GM12878 (cell line): ENCODE measurements at regions not wholly inside any gene's neighbourhood (a gene's known extent, or its start where the extent isn't known, plus 50 kb on each side); places are given as distances from the start of the nearest gene placed in this dataset. TPM values are rescaled to one million over a fixed set of nuclear protein-coding genes. Genes with fewer than 3 reads are reported as not detected.
"Not testable (repeated sequence)": the region's sequence is repeated elsewhere in the genome, so short reads cannot be mapped to it uniquely, and the experiment has no call there.

Experiments used
- ATAC-seq: fragments of 200-7000 bp; cut with Tn5 transposase; 3 replicates; pipeline ENCODE4 v1.9.1; 2020; ENCODE audit warnings: mild to moderate bottlenecking, moderate library complexity
- BruUV-seq: library from RNA; stranded (reverse); fragments of 400-500 nt; replicated peaks from 2 replicates; lab custom pipeline; 2021; lab: Mats Ljungman, UMichigan
- CTCF ChIA-PET: fragments of 300-600 bp; sonication (Branson Sonifier 250); formaldehyde crosslinking; extraction: SDS; loops from one replicate; lab custom pipeline; 2021; ENCODE audit warnings: inconsistent platforms; lab: Yijun Ruan, JAX
- POLR2A ChIA-PET: fragments of 350-600 bp; formaldehyde crosslinking; extraction: SDS; loops from one replicate; lab custom pipeline; 2021; ENCODE audit warnings: inconsistent platforms; lab: Charles Lee
- RAD21 ChIA-PET: fragments of 300-600 bp; sonication (Branson Sonifier 250); formaldehyde crosslinking; loops from one replicate; lab custom pipeline; 2023; ENCODE audit warnings: antibody characterized with exemption; ENCODE audit not compliant: unreplicated experiment; lab: Charles Lee
- SMC1A ChIA-PET: fragments of 300-600 bp; sonication (Branson Sonifier 250); formaldehyde crosslinking; loops from one replicate; lab custom pipeline; 2023; ENCODE audit not compliant: unreplicated experiment, uncharacterized antibody; lab: Charles Lee
- DNase-seq: peaks from one replicate; pipeline ENCODE4 v3.0.0-alpha.2; 2011; ENCODE audit warnings: low read depth, low spot score
- FAIRE-seq: peaks from 3 replicates; lab custom pipeline; 2011; peaks lifted over from hg19 to GRCh38; lab: Jason Lieb, UNC
- H2AFZ ChIP-seq: 2 replicates; pipeline ENCODE4 v1.6.0; 2011; ENCODE audit warnings: low read depth, low read length, control low read depth; ENCODE audit not compliant: control insufficient read depth
- H3K27ac ChIP-seq: 2 replicates; pipeline ENCODE4 v1.5.1; 2011; ENCODE audit warnings: control low read depth; ENCODE audit not compliant: control insufficient read depth, insufficient read depth
- H3K27me3 ChIP-seq, 2 experiments: replicated peaks in 1 of 2; 2 replicates each; pipeline versions ENCODE4 v1.6.0 to v1.6.1; 2011; ENCODE audit warnings: low read length in 1 of 2; ENCODE audit not compliant: control insufficient read depth in 2 of 2, insufficient read depth in 2 of 2
- H3K36me3 ChIP-seq, 2 experiments: 2 replicates each; pipeline ENCODE4 v1.5.1; 2011; ENCODE audit warnings: low read length in 1 of 2; ENCODE audit not compliant: control insufficient read depth in 2 of 2, insufficient read depth in 2 of 2
- H3K4me1 ChIP-seq: 2 replicates; pipeline ENCODE4 v1.6.1; 2011; ENCODE audit warnings: mild to moderate bottlenecking, low read length, moderate library complexity, mixed read lengths; ENCODE audit not compliant: control insufficient read depth, insufficient read depth
- H3K4me2 ChIP-seq: 2 replicates; pipeline ENCODE4 v1.6.0; 2011; ENCODE audit warnings: control low read depth; ENCODE audit not compliant: control insufficient read depth, insufficient read depth
- H3K4me3 ChIP-seq: fragments of 200-600 bp; sonication (generic); 2 replicates; pipeline ENCODE4 v1.5.1; 2016
- H3K79me2 ChIP-seq: 2 replicates; pipeline ENCODE4 v1.6.0; 2011; ENCODE audit warnings: low read length; ENCODE audit not compliant: control insufficient read depth, insufficient read depth
- H3K9ac ChIP-seq: 2 replicates; pipeline ENCODE4 v1.8.0; 2011; ENCODE audit warnings: low read length, control low read depth, mixed read lengths; ENCODE audit not compliant: control insufficient read depth, insufficient read depth
- H3K9me3 ChIP-seq: replicated peaks from 3 replicates; pipeline ENCODE4 v1.5.1; 2011; ENCODE audit warnings: mild to moderate bottlenecking, low read length; ENCODE audit not compliant: control insufficient read depth, insufficient read depth
- H4K20me1 ChIP-seq: 2 replicates; pipeline ENCODE4 v1.6.0; 2011; ENCODE audit not compliant: control insufficient read depth, insufficient read depth
- WGBS: methylation state at CpG from one replicate; pipeline ENCODE4 v1.1.6; 2016; ENCODE audit warnings: low lambda C conversion rate; ENCODE audit not compliant: insufficient replicate concordance, insufficient coverage; ENCODE audit errors: missing lambda C conversion rate; 5-methylcytosine and 5-hydroxymethylcytosine counted together
- in situ Hi-C: fragments of 300-500 bp; cut with MboI; formaldehyde crosslinking; loops from 9 replicates; pipeline ENCODE4 v1.14.3; 2018; ENCODE audit warnings: mixed read lengths
- intact Hi-C: fragments of 100-400 bp; cut with micrococcal nuclease; formaldehyde crosslinking; loops from one replicate; pipeline ENCODE4 v1.14.2; 2022; ENCODE audit not compliant: unreplicated experiment
- small RNA-seq: library from RNA; depleted of rRNA; stranded (forward); fragments of <200 nt; gene quantifications from one replicate; pipeline ENCODE3, GENCODE V24; 2014
- TF ChIP-seq, protein P1 (sequence below), 3 experiments: IDR thresholded peaks in 2 of 3; conservative IDR thresholded peaks in 1 of 3; 2 replicates each; pipeline ENCODE4 v1.5.1; 2011; ENCODE audit warnings: low read depth in 3 of 3, low read length in 3 of 3, mild to moderate bottlenecking in 3 of 3, control low read depth in 2 of 3, moderate library complexity in 2 of 3, inconsistent platforms in 1 of 3, mixed read lengths in 1 of 3; ENCODE audit not compliant: control insufficient read depth in 2 of 3, insufficient read depth in 1 of 3; ENCODE audit errors: extremely low read depth in 1 of 3

DNA sequence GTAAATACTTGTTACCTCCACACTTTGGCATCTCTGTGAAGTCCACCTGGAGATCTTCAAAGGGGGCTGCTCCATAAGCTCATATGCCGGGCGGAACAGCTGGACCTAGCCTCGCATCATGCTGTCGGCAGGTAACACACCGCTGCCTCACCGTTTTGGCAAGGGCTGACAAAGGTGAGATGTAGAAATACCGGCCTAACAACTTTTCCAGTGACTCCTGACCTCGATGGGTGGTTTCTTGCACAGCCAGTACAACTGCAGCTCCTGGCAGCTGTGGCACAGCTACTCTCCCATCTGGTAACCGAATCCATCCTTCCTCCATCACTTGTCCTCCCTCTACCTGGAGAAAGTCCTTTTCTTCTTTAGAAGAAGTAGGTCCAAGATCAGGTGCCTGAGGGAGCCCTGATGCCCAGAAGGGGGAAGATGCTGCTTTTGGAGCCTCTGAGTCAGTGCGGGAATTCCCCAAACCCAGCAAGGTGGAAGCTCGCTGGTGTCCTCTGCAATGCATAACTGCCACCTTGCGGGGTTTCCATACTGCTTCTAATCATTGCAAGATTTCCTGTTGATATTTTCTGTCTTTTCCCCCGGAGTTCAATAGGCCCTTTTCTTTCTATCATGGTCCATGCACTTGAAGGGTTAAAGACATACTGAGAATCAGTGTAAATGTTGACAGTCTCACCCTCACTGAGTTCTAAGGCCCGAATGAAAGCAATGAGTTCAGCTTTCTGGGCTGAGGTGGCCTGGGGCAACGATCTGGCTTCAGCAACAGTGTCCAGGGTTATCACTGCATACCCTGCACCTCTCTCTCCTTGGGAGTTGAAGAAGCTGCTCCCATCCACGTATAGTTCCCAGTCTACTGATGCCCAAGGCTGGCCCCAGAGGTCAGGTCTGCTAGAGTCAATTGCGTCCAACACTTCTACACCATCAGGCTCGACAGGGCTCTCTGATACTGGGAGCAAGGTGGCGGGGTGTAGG is 52.9 kb upstream of the ALDH3B2 start:
- H2AFZ ChIP-seq, H3K79me2 ChIP-seq, DNase-seq, intact Hi-C loops, H3K27me3 ChIP-seq, H3K4me2 ChIP-seq, BruUV-seq, H3K4me1 ChIP-seq, FAIRE-seq, SMC1A ChIA-PET, H3K9me3 ChIP-seq, ATAC-seq, H4K20me1 ChIP-seq, POLR2A ChIA-PET, H3K27ac ChIP-seq, in situ Hi-C loops, CTCF ChIA-PET, H3K9ac ChIP-seq, RAD21 ChIA-PET, H3K36me3 ChIP-seq, H3K4me3 ChIP-seq: not testable (repeated sequence)
- 36% methylated on average over 19 of the region's 19 CpGs for WGBS
- TF ChIP-seq, protein P1, sequence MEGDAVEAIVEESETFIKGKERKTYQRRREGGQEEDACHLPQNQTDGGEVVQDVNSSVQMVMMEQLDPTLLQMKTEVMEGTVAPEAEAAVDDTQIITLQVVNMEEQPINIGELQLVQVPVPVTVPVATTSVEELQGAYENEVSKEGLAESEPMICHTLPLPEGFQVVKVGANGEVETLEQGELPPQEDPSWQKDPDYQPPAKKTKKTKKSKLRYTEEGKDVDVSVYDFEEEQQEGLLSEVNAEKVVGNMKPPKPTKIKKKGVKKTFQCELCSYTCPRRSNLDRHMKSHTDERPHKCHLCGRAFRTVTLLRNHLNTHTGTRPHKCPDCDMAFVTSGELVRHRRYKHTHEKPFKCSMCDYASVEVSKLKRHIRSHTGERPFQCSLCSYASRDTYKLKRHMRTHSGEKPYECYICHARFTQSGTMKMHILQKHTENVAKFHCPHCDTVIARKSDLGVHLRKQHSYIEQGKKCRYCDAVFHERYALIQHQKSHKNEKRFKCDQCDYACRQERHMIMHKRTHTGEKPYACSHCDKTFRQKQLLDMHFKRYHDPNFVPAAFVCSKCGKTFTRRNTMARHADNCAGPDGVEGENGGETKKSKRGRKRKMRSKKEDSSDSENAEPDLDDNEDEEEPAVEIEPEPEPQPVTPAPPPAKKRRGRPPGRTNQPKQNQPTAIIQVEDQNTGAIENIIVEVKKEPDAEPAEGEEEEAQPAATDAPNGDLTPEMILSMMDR (IDR thresholded peaks at IDR 0.05 in 2 of 3, conservative IDR thresholded peaks at IDR 0.05 in 1 of 3; ENCODE audit: control insufficient read depth in 2 of 3, extremely low read depth in 1 of 3, insufficient read depth in 1 of 3, low read depth in 3 of 3, low read length in 3 of 3): peak in 2 of 3 experiments; percentile 14 to 17; a peak in 3 of 6 replicates

Small RNAs in the stretch of these regions (small RNA-seq; reads per million reads assigned to genes)
- gene AP003385.4: not detected
- not detected for gene AP003716.2
- not detected for gene RNU6-46P
